A673 (cell line): ENCODE measurements at regions not wholly inside any gene's neighbourhood (a gene's known extent, or its start where the extent isn't known, plus 50 kb on each side); places are given as distances from the start of the nearest gene placed in this dataset.

Source experiments
- CTCF ChIP-seq: fragments of 300-800, 200-600 bp; sonication (generic); conservative IDR thresholded peaks from 2 replicates; pipeline ENCODE4 v1.5.1; 2017; ENCODE audit warnings: low read depth, mild to moderate bottlenecking, antibody characterized with exemption, low read length, moderate library complexity, mixed read lengths
- EZH2 ChIP-seq: fragments of 200-600 bp; sonication (generic); IDR thresholded peaks from 2 replicates; pipeline ENCODE4 v1.6.1; 2017; ENCODE audit warnings: borderline replicate concordance, low read depth, mild to moderate bottlenecking, mixed read lengths, antibody characterized with exemption, low read length; ENCODE audit not compliant: poor library complexity, severe bottlenecking

- TF ChIP-seq CTCF (no peak), EZH2 (no peak)
Observed at GRCh38 chr9:83140061-83140460, 77.1 kb upstream of the RASEF start.
